Activated CD8-positive, alpha-beta T cell treated with anti-CD3 and anti-CD28 coated beads, Interleukin-2, amount 10 ng/mL, durations not matched to agents 7 days and 5 days (primary cell): ENCODE measurements at regions not wholly inside any gene's neighbourhood (a gene's known extent, or its start where the extent isn't known, plus 50 kb on each side); places are given as distances from the start of the nearest gene placed in this dataset.
"Not testable (repeated sequence)": the region's sequence is repeated elsewhere in the genome, so short reads cannot be mapped to it uniquely, and the experiment has no call there.

ENCODE experiments used
- ATAC-seq: fragments of 150-1000 bp; cut with Tn5 transposase; one replicate; pipeline ENCODE4 v1.10.0; 2021; ENCODE audit warnings: moderate library complexity
- CTCF ChIA-PET: fragments of 350-600 bp; sonication (Branson Sonifier 250); formaldehyde crosslinking; loops from one replicate; lab custom pipeline; 2021; ENCODE audit warnings: antibody characterized with exemption; lab: Charles Lee
- POLR2A ChIA-PET: fragments of 350-600 bp; sonication (Branson Sonifier 250); formaldehyde crosslinking; loops from one replicate; lab custom pipeline; 2021; ENCODE audit warnings: antibody characterized with exemption; lab: Charles Lee
- DNase-seq: peaks from one replicate; pipeline ENCODE4 v3.0.0-alpha.2; 2020
- H3K27ac Mint-ChIP-seq: one replicate; pipeline ENCODE4 v1.8.0; 2021; ENCODE audit warnings: mild to moderate bottlenecking, mixed read lengths
- H3K27me3 Mint-ChIP-seq: one replicate; pipeline ENCODE4 v1.8.0; 2021; ENCODE audit warnings: low read depth, mixed read lengths
- H3K36me3 Mint-ChIP-seq: one replicate; pipeline ENCODE4 v1.8.0; 2021; ENCODE audit warnings: low read depth, mixed read lengths
- H3K4me1 Mint-ChIP-seq: one replicate; pipeline ENCODE4 v1.8.0; 2021; ENCODE audit warnings: low read depth, mixed read lengths
- H3K4me3 Mint-ChIP-seq: one replicate; pipeline ENCODE4 v1.8.0; 2021; ENCODE audit warnings: mild to moderate bottlenecking, mixed read lengths
- H3K9me3 Mint-ChIP-seq: one replicate; pipeline ENCODE4 v1.8.0; 2022; ENCODE audit warnings: mixed read lengths; ENCODE audit not compliant: insufficient read depth

DNA sequence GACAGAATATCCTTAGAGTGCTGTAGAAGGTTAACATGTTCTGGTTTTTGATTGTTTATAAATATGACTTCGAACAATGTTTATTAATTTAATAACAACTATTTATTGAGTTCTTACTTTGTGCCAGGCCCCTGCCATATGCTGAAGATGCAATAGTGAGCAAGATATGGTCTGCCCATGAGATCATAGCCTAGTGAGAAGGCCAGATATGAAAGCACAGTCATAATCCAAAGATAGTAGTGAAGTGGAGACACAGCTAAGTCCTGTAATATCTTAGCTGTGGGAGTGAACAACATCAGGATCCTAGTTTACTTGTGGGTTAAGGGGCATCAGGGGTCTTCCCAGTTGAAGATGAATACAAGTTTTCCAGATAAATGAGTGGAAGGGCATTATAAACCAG is 189.4 kb upstream of the FBXO33 start:
- H3K27ac Mint-ChIP-seq: no peak overlapping the region
- ATAC-seq: no peak
- DNase-seq: no peak
- no peak overlapping the region for H3K4me3 Mint-ChIP-seq
- no peaks in the 10 kb centered on the region for H3K36me3 Mint-ChIP-seq
- CTCF ChIA-PET: no interaction called here
- no peaks in the 10 kb centered on the region for H3K4me1 Mint-ChIP-seq
- no peaks in the 10 kb centered on the region for H3K27me3 Mint-ChIP-seq
- POLR2A ChIA-PET: no interaction called here
- H3K9me3 Mint-ChIP-seq: no peaks in the 10 kb centered on the region

DNA sequence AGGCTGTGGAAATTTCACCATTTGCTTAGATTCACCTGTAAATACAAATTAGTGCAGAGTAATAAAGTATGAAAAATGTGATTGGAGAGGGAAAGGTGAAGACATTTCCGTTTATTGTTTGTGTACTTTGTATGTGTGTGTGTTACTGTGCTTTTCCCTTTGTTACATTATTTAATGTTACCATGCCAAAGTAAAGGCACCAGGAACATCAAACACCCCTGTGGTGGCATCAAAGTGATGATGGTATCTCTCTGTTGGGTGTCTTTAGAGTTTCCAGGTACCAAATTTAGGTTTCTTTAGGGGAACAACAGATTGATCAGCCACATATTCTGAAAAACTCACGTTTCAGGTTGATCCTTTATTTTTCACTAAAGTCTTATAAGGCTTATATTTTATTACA is 189.0 kb upstream of the FBXO33 start:
- no peaks in the 10 kb centered on the region for H3K4me1 Mint-ChIP-seq
- no peak overlapping the region for H3K27ac Mint-ChIP-seq
- no peak for ATAC-seq

DNA sequence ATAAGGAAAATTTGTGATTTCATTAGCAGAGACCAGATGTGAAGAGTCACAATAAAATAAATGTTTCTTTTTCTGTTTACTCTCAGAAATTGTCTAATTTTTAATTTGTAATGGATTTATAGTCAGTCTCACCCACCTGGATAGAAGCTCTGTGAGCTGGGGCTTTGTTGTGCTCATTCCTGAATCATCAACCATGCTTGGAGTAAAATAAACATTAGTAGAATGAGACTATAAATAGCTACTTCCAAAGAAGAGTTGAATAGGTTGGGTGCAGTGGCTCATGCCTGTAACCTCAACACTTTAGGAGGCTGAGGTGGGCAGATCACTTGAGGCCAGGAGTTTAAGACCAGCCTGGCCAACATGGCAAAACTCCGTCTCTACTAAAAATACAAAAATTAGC is 185.3 kb upstream of the FBXO33 start:
- Mint-ChIP-seq H3K27me3 (no peaks in the 10 kb centered on the region), H3K27ac (no peak overlapping the region), H3K36me3 (no peaks in the 10 kb centered on the region), H3K4me3 (no peak overlapping the region), H3K9me3 (peaks cover 6% of the 10 kb centered on the region), H3K4me1 (peaks cover 2% of the 10 kb centered on the region)
- CTCF ChIA-PET: no interaction called here
- DNase-seq (no peak), ATAC-seq (no peak)
- POLR2A ChIA-PET: no interaction called here

More for the DNA sequence above, 189.0 kb upstream of the FBXO33 start:
- H3K9me3 Mint-ChIP-seq: no peaks in the 10 kb centered on the region
- no peak for DNase-seq
- no peaks in the 10 kb centered on the region for H3K27me3 Mint-ChIP-seq
- ChIA-PET POLR2A (no interaction called here), CTCF (no interaction called here)
- no peak overlapping the region for H3K4me3 Mint-ChIP-seq
- H3K36me3 Mint-ChIP-seq: no peaks in the 10 kb centered on the region

DNA sequence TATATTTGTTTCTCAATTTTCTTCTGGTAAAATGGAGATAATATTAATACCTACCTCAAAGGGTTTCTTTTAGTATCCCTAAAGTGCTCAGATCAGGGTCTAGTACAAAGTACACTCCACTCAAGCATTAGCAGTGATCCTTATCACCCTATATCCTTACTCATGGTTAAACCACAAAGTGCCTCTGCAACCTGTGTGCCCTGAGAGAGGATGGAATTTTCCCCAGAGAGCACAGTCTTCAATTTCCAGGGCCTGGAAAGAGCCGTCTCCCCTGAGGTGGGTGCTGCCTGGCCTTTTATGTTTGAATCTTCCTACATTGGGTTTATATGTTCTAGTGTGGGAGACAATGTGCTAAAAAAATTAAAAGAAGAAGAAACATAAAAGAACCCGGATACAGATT is 183.1 kb upstream of the FBXO33 start:
- Mint-ChIP-seq H3K4me3 (no peak overlapping the region), H3K9me3 (peaks cover 12% of the 10 kb centered on the region), H3K27me3 (no peaks in the 10 kb centered on the region), H3K4me1 (peaks cover 2% of the 10 kb centered on the region), H3K36me3 (no peaks in the 10 kb centered on the region), H3K27ac (no peak overlapping the region)
- DNase-seq: no peak
- ChIA-PET POLR2A (no interaction called here), CTCF (no interaction called here)
- no peak for ATAC-seq

DNA sequence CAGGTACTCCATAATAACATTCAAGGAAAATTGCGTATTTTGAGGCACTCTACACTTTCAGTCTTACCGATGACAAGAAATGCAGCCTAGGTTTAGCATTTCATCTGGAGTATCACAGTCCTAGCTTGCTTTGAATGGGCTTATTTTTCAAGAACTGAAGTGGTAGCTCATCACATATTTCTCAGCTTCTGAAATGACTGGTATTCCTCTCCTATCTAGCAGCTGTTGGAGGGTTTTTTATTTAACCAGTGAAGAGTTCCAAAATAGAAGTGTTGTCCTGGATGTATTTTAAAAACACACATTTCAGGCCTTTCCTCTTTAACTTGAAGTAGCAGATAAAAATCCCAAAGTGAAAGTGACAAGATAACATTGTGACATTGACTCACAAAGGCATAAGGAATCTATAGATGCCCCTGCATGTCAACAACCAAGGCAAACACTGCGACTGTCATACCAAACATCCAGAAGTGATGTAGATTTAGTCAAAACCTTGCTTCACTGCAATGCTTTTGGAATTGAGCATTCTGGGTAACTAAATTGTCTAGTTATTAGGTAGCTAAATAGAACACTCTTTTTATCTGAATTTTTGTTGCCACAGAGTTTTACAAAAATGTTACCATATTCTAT is 182.2 kb upstream of the FBXO33 start:
- Mint-ChIP-seq H3K4me3 (no peak overlapping the region), H3K36me3 (no peaks in the 10 kb centered on the region), H3K9me3 (peaks cover 12% of the 10 kb centered on the region), H3K27ac (no peak overlapping the region), H3K4me1 (peaks cover 2% of the 10 kb centered on the region), H3K27me3 (no peaks in the 10 kb centered on the region)
- ATAC-seq (no peak), DNase-seq (no peak)
- ChIA-PET CTCF (interaction anchor here (1.2 kb wide), 1 partner anchor 31 kb away, joined by 3 read pairs; no protein-coding TSS in a partner anchor), POLR2A (no interaction called here)

DNA sequence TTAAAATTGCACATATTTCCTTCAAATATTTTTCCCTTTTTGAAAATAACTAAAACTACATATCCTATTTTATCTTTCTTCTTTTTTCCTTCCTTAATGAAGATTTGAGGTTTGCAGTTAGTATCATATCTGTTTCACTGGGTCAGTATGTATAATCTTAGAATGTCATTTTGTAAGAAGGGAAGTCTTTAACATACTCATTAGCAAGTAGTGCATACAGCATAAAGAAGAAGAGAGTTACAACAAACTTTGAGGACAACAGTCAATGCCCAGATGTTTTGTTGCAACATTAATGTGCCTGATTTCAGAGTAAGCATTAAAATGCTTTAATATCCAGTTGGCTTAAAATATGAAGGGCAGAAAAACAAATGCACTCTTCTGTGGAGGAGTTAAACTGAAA is 176.9 kb upstream of the FBXO33 start:
- H3K27me3 Mint-ChIP-seq: no peaks in the 10 kb centered on the region
- no peak for DNase-seq
- ChIA-PET POLR2A (no interaction called here), CTCF (no interaction called here)
- H3K4me1 Mint-ChIP-seq: peaks cover 7% of the 10 kb centered on the region
- H3K36me3 Mint-ChIP-seq: no peaks in the 10 kb centered on the region
- no peak overlapping the region for H3K4me3 Mint-ChIP-seq
- no peak for ATAC-seq
- H3K9me3 Mint-ChIP-seq: peaks cover 12% of the 10 kb centered on the region
- H3K27ac Mint-ChIP-seq: no peak overlapping the region

DNA sequence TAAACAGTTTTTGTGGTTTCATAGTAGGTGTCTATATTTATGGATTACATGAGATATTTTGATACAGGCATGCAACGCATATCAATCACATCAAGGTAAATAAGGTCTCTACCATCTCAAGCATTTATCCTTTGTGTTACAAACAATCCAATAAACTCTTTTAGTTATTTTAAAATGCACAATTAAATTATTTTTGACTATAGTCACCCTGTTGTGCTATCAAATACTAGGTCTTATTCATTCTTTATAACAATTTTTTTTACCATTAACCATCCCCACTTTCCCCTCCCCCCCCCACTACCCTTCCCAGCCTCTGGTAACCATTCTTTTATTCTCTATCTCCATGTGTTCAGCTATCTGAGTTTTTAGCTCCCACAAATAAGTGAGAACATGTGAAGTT is 175.7 kb upstream of the FBXO33 start:
- ChIA-PET POLR2A (no interaction called here), CTCF (no interaction called here)
- ATAC-seq: no peak
- H3K36me3 Mint-ChIP-seq: no peaks in the 10 kb centered on the region
- peaks cover 13% of the 10 kb centered on the region for H3K9me3 Mint-ChIP-seq
- no peaks in the 10 kb centered on the region for H3K27me3 Mint-ChIP-seq
- H3K4me3 Mint-ChIP-seq: no peak overlapping the region
- no peak overlapping the region for H3K27ac Mint-ChIP-seq
- H3K4me1 Mint-ChIP-seq: peaks cover 12% of the 10 kb centered on the region
- no peak for DNase-seq

DNA sequence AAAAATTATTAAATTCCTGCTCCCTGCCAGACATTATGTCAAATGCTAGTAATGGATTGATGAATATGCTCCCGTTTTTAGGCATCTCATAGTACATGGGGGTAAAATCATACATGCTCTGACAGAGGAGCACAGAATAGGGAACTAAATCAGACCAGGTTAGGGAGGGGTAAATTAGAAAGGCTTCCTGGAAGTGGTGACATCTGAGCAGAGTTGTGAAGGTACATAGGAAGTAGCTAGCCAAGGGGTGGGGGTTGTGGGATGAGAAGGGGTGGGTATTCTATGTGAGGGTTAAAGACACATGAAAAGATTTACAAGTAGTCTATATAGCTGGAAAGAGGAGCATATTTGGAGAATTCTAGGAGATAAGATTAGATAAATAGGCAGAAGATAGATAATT is 171.7 kb upstream of the FBXO33 start:
- H3K27me3 Mint-ChIP-seq: no peaks in the 10 kb centered on the region
- ChIA-PET CTCF (no interaction called here), POLR2A (no interaction called here)
- ATAC-seq (no peak), DNase-seq (no peak)
- H3K36me3 Mint-ChIP-seq: no peaks in the 10 kb centered on the region
- H3K27ac Mint-ChIP-seq: no peak overlapping the region
- H3K4me3 Mint-ChIP-seq: no peak overlapping the region
- peaks cover 12% of the 10 kb centered on the region for H3K4me1 Mint-ChIP-seq
- peaks cover 19% of the 10 kb centered on the region for H3K9me3 Mint-ChIP-seq

DNA sequence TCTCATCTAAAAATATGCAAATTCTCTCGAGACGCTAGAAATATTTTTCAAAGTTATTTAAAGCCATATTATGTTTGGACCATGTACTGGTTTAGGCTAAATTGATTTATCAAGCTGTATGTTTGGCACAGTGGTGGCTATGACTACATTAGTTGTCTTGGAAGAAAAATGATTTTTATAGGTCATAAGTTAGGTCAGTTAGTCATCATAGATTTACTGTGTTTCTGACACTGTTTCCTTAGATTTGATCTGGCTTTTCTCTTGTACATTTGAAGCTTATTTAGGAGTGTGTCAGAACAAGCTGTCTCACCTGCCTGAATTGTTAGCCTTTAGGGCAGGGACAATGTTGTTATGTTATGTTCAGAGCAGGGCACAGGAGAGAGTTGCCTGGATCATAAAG is 161.1 kb upstream of the FBXO33 start:
- DNase-seq (no peak), ATAC-seq (no peak)
- Mint-ChIP-seq H3K9me3 (no peaks in the 10 kb centered on the region), H3K4me3 (no peak overlapping the region), H3K36me3 (no peaks in the 10 kb centered on the region), H3K27me3 (no peaks in the 10 kb centered on the region), H3K27ac (no peak overlapping the region), H3K4me1 (no peaks in the 10 kb centered on the region)
- POLR2A ChIA-PET: no interaction called here
- CTCF ChIA-PET: no interaction called here

DNA sequence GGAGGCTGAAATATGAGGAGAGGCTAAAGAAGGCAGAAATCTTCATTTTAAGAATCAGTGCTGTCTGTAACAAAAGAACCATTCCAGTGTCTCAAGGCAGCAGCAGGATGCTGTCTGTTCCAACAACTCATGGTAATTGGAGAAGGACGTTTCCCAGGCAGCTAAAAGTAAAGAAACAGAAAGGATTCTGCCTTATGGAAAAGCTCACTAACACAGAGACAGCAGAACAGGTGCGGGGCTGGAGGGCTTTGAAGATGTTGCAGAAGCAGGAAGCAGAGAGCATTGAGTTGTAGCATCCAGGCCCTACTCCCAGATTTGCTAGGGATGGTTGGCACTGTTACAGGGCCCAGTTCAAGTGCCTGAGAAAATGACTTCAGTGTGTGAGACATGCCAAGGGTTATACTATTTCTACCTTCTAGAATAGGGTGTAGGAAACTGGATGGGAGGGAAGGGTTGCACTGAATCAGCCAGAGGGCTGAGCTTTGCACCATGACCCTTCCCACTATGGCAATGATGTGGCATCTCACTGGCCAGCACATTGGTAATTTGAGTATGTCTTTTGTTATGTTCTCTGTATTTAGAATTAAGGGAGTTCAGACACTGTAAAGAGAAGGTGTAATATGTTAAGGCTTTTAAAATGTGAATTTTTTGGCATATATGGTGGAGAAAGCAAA is 160.0 kb upstream of the FBXO33 start:
- ChIA-PET CTCF (no interaction called here), POLR2A (no interaction called here)
- ATAC-seq: no peak
- Mint-ChIP-seq H3K4me1 (no peaks in the 10 kb centered on the region), H3K27me3 (no peaks in the 10 kb centered on the region), H3K9me3 (no peaks in the 10 kb centered on the region), H3K4me3 (no peak overlapping the region), H3K27ac (no peak overlapping the region), H3K36me3 (no peaks in the 10 kb centered on the region)
- DNase-seq: no peak

DNA sequence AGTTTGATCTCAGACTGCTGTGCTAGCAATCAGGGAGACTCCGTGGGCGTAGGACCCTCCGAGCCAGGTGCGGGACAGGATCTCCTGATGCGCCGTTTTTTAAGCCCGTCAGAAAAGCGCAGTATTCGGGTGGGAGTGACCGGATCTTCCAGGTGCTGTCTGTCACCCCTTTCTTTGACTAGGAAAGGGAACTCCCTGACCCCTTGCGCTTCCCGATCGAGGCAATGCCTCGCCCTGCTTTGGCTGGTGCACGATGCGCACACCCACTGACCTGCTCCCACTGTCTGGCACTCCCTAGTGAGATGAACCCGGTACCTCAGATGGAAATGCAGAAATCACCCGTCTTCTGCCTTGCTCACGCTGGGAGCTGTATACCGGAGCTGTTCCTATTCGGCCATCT is 157.6 kb upstream of the FBXO33 start:
- H3K27ac Mint-ChIP-seq, H3K4me3 Mint-ChIP-seq, POLR2A ChIA-PET, H3K9me3 Mint-ChIP-seq, DNase-seq, H3K4me1 Mint-ChIP-seq, CTCF ChIA-PET, H3K27me3 Mint-ChIP-seq, H3K36me3 Mint-ChIP-seq, ATAC-seq: not testable (repeated sequence)

DNA sequence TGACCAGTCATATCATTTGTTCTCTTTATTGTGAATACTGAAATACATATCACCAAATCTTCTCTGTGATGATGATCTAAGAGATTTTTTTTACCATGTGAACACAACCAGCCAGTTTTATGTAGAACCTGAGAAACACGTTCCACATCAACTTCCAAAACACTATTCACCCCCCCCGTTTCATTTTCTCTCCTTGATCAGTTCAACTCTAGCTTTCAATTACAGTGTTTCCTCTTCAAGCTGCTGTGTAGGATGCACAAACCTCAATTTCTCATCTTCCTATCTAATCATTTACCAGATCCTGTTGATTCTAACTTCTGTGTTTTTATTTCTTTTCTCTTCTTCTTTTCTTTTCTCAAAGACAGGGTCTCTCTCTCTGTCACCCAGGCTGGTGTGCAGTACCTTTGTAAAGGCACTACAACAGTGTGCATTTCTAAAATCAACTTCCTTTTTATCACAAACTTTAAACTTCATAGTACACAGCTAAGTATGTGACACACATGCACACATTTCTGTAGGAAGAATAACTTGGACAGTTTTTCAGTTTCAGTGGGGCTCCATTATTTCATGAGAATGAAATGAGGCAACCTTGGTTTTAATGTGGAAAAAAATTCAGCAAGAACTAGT is 149.9 kb upstream of the FBXO33 start:
- H3K27ac Mint-ChIP-seq: no peak overlapping the region
- no peak for ATAC-seq
- ChIA-PET POLR2A (interaction anchor here (0.7 kb wide), 1 partner anchor 60 kb away, joined by 4 read pairs; no protein-coding TSS in a partner anchor), CTCF (no interaction called here)
- H3K9me3 Mint-ChIP-seq: no peaks in the 10 kb centered on the region
- H3K4me3 Mint-ChIP-seq: no peak overlapping the region
- no peaks in the 10 kb centered on the region for H3K36me3 Mint-ChIP-seq
- H3K27me3 Mint-ChIP-seq: no peaks in the 10 kb centered on the region
- H3K4me1 Mint-ChIP-seq: no peaks in the 10 kb centered on the region
- no peak for DNase-seq
